GM18517 (cell line): ENCODE measurements at regions not wholly inside any gene's neighbourhood (a gene's known extent, or its start where the extent isn't known, plus 50 kb on each side); places are given as distances from the start of the nearest gene placed in this dataset.
"Not testable (repeated sequence)": the region's sequence is repeated elsewhere in the genome, so short reads cannot be mapped to it uniquely, and the experiment has no call there.

Source experiments
- ATAC-seq: cut with Tn5 transposase; IDR thresholded peaks from one replicate; pipeline ENCODE4 v1.9.1; 2021; ENCODE audit warnings: mild to moderate bottlenecking, moderate library complexity; ENCODE audit not compliant: unreplicated experiment

DNA sequence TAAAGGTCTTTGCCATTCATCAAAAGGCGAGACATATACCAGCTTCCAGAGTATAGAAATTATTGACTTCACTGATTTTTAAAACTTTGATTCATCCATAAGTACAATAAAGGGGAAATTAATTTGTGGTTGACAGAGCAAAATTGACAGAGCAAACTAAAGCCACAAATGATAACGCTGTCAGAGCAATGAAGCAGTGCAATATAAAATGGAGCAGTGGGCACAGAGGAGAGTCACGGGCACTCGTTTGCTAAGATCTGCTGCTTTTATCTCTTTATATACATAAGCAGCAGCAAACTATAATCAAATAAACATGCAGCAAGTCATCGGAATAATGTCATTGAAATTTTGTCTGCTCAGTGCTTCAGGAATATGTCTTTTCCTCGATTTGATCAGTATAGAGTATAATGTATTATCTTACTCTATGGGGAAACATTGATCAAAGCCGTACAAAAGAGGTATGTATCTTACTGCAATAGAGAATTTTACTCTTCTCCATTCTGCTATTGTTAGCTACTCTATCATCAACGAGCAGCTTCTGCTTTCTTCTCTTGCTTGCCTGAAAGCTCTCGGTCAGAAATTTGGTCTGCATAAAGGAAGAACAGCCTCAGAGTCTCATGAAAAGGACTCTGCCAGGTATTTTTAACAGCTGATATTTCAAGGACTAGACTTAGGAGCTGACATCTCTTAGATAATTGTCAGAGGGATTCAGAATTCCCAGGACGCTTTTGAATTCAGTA, 546.0 kb upstream of the ARID1B start:
- ATAC-seq: no peak

DNA sequence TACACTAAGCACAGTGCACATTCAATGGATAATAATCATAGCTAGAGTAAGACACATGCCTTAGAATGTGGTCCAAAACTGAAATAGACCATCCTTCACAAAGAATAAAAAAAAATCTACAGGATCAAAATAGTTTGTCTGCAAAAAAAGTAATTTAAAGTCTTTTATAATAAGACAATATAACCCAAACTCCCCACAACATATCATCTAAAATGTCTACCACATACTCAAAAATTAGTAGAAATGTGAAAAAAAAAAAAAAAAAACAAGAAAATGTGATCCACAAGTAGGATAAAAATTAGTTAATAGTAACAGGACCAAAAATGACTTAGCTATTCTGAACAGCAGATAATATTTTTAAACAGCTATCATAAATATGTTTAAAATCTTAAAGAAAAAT, 557.2 kb upstream of the ARID1B start:
- no peak for ATAC-seq

DNA sequence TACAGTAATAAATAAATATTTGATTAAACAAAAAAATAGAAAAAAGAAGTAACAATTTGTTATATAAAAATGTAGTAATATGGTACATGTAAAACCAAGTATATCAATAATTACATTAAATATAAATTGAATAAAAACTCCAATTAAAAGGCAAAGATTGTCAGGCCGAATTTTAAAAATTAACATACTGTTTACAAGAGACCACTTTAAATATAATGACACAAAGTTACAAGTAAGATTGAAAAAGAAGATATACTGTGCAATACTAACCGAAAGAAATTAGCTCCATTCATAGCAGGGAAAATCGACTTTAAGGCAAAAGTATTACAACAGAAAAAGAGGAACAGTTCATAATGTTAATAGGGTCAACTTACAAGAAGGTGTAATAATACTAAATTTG, 571.5 kb upstream of the ARID1B start:
- ATAC-seq: no peak

GRCh38 chr6:156199182-156199581, 578.0 kb upstream of the ARID1B start:
- ATAC-seq: no peak

DNA sequence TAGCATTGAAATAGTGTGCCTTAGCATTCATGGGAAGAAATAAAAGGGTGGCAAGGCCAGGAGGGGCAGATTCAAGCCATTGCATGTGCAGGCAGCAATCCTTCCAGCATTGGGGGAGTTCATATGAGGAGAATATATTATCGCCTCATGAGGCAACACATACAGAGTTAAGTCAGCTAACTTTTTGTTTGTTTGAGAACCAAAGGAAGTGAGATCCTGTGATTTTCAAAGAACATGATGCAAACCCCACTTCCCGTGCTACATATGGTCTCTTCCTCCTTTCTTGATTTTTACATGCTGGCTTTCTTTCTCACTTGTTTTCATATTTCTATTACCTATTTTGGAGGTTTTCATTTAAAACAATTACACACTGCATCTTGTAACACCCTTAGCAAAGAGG, 579.7 kb upstream of the ARID1B start:
- ATAC-seq: no peak

DNA sequence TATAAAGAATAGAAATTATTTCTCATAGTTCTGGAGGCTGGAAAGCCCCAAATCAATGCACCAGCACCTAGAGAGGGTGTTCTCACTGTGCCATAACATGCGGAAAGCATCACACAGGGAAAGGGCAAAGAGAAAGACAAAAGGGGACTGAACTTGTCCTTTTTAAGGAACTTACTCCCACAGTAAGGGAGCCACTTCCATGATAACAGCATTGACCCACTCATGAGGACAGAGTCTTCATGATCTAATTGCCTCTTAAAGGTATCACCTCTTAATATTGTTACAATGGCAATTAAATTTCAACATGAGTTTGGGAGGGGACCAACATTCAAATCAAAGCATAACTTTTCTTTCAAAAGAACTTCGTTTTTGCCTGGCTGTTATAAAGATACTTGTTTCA, 582.2 kb upstream of the ARID1B start:
- no peak for ATAC-seq

- ATAC-seq: no peak
Observed at GRCh38 chr6:156193381-156193780, 583.8 kb upstream of the ARID1B start.

DNA sequence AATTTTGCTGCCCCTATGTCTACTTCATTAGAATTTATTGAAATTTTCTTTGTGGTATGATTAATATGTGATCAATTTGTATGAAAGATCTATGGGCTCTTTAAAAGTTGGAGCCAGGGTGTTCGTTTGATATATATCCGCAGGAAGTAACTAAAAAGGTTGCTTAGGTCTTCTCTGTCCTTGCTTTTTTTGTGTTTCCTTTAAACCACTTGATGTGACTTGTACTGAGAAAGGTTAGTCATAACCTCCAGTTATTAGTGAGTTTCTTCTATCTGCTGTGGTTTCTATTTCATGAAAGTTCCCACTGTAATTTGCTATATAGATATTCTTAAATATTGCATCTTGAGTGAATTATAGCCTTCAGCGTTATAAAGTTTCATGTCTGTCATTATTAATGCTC, 585.3 kb upstream of the ARID1B start:
- no peak for ATAC-seq

DNA sequence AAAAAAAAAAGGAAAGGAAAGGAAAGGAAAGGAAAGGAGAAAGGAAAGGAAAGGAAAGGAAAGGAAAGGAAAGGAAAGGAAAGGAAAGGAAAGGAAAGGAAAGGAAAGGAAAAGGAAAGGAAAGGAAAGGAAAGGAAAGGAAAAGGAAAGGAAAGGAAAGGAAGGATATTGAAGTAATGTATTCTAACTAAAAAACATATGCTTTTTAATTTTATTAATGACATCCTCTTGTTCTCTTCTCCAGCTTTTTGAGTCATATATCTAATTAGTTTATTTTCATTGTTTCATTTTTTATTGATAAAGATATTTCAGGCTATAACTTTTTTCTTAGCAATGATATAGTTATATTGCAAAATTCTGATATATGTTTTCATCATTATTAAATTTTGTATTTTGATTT, 585.8 kb upstream of the ARID1B start:
- not testable (repeated sequence) for ATAC-seq

DNA sequence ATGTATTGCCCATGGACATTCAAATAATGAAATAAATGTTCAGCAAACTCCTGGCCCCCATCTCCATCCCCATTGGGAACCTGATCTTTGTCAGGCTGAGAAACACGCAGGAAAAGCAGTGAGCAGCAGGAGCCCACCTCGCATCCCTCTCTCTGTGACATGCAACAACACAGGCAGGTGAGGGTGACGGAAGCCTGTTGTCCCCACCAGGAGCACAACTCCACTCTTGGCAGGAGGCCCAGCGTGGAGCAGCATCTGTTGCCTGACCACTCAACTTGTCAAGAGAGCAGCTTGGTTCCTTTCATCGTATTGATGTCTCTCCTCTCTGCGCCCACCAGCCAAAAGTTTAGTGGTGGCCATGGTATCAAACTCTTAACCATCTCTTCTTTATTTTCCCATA, 586.9 kb upstream of the ARID1B start:
- ATAC-seq: no peak

DNA sequence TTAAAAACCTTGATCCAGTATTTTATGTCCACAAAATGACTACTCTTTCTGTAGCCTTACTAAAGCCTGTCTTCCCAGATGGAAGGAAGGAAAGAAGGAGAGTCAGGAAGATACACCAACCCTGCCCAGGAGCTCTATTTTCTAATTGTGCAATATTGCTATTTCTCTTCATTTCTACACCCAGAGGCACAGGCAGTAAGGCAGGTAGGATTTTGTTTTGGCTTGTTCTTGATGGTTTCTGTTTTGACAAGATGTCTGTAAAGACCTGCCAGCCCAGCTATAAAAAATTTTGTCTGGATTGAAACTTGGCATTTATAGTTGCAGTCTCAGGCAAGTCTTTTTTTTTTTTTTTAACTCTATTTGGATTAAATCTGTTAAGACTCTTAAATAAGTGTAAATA, 587.5 kb upstream of the ARID1B start:
- ATAC-seq: no peak

DNA sequence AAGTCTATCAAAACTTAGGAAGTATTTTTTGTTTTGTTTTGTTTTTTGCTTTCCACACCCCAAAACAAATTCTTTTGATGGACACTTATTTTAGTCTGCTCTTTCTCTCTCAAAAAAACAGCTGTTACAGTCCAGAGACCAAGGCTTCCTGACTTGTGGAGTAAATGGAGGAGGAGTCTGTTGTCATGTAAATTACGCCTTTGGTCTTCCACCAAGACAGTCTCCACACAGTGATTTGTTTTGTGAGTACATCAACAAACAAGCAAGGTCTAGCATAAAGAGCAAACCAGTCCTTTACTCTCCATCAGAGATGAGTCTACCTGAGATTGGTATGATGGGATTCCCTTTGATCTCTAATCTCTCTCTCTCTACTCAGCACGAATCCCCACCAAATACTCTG, 588.0 kb upstream of the ARID1B start:
- ATAC-seq: no peak

DNA sequence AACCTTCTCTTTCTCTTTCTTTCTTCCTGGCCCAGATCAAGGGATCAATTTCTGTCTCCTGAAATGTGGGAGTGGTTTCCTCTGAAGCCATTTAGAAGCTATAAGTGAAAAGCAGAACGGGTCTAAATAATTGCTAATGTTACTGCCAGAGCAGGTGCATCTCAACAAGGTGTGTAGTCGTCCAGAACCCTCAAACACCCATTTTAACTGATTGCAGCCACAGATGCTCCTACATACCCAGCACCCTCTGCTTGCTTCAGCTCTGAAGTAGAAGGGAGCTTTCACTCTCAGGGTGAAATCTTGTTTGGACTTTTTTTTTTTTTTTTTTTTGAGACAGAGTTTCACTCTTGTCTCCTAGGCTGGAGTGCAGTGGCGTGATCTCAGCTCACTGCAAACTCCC, 592.1 kb upstream of the ARID1B start:
- no peak for ATAC-seq

DNA sequence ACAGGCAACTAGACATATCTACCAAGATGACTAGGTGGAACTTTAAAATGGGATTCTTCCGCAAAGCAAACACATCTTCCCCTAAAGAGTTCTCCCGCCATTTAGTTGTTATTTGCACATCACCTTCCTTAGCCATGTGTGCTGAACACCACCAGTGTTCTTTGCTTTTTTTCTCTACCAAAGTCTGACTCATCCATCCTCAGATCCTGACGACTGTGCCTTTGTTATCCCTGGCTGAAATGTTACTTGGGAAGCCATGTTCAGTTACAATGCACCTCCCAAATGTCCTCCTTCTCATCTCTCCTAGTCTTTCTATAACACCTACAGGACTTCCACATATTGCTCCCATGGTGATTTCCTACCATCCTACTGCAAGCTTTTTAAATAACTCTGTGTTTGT, 593.5 kb upstream of the ARID1B start:
- ATAC-seq: no peak

- no peak for ATAC-seq
Observed at GRCh38 chr6:156182356-156182755, 594.8 kb upstream of the ARID1B start.

GRCh38 chr6:156181506-156181905, 595.7 kb upstream of the ARID1B start:
- no peak for ATAC-seq

DNA sequence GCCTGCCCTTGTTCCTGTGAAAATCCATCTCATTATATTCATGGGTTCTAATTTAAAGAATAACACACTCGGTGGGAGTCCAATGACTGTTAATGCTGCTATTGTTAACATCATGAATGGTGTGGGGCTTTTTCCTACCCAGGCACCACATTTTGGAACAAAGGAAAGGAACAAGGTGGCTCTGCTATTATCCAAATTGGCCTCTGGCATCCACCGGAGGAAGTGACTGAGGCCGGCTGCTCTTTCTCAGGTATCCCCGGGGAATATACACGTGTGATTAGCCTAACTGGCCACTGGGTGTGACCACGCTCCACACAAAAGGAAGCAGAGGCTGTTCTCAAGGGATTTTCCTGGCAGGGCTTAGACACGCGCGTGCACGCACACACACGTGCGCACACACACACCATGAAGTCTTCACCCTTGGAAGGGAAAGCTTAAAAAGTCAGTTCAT, 601.2 kb upstream of the ARID1B start:
- no peak for ATAC-seq

- no peak for ATAC-seq
Observed at GRCh38 chr6:156175433-156175832, 601.7 kb upstream of the ARID1B start.

GRCh38 chr6:156174031-156174890, 602.9 kb upstream of the ARID1B start:
- no peak for ATAC-seq

- ATAC-seq: no peak
Observed at GRCh38 chr6:156169371-156169770, 607.8 kb upstream of the ARID1B start.

DNA sequence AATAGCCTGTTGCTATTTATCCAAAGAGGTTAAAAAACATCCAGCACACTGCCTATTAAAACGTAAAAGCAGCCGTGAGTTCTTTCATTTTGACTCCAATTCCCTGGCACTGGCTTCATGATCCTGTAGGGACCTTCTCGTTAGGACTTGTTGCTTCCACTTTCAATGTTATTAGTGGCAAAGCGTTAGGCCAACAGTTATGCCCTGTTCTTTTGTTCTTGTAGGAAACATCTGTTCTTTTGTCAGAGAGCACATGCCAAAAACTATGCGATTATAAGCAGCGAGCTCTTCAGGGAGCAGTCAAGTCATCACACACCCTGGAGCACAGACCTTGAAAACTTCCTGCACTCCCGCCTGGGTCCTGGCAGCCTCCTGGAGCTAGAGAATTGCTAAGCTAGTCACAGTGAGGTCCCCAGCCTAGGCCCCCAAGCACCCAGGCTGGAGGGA, 609.5 kb upstream of the ARID1B start:
- ATAC-seq: no peak

- no peak for ATAC-seq
Observed at GRCh38 chr6:156167016-156167624, 610.1 kb upstream of the ARID1B start.
